ENCODE measurements at regions not wholly inside any gene's neighbourhood (a gene's known extent, or its start where the extent isn't known, plus 50 kb on each side); places are given as distances from the start of the nearest gene placed in this dataset.

DNA sequence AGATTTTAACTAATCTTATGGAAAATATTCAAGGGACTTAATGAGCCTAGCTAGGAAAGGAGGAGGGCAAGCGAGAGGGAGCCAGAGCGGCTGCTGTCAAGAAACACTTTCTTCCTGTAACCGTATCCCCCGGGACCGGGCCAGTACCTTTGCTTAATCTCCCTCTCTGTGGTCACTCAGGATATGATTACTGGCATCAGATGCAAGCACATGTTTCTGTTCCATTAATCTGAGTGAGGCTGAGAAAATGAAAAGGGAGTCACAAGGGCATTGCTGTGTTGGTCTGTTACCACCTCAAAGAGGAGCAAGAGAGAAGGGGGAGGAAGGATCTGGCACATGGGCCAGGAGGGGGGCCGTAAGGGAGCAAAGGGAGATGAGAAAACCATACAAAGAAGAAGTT is 356.7 kb upstream of the GATB start:
- Mint-ChIP-seq H3K27ac (ENCODE audit: unreplicated experiment) (no peak overlapping the region), H3K9me3 (ENCODE audit: unreplicated experiment) (no peaks in the 10 kb centered on the region), H3K4me1 (ENCODE audit: low read depth, unreplicated experiment) (no peaks in the 10 kb centered on the region), H3K27me3 (ENCODE audit: insufficient read depth, unreplicated experiment) (no peaks in the 10 kb centered on the region), H3K4me3 (ENCODE audit: unreplicated experiment) (no peak overlapping the region), H3K36me3 (ENCODE audit: insufficient read depth, unreplicated experiment) (no peaks in the 10 kb centered on the region)
- Histone ChIP-seq H3K4me1 (no peaks in the 10 kb centered on the region), H3K27me3 (replicated peaks; ENCODE audit: control insufficient read depth, insufficient read depth, low read length) (no peaks in the 10 kb centered on the region), H3K9me3 (no peaks in the 10 kb centered on the region), H3K4me3 (ENCODE audit: low read depth, low read length) (no peak overlapping the region), H3K36me3 (ENCODE audit: control insufficient read depth, insufficient read depth, low read length) (no peaks in the 10 kb centered on the region)
- BruUV-seq (replicated peaks): no TSS peak
- ChIA-PET CTCF (no interaction called here), POLR2A (no interaction called here)
- no peak for DNase-seq
- intact Hi-C loops (cut with micrococcal nuclease; ENCODE audit: unreplicated experiment): no loop called here
- TF ChIP-seq, protein P1, sequence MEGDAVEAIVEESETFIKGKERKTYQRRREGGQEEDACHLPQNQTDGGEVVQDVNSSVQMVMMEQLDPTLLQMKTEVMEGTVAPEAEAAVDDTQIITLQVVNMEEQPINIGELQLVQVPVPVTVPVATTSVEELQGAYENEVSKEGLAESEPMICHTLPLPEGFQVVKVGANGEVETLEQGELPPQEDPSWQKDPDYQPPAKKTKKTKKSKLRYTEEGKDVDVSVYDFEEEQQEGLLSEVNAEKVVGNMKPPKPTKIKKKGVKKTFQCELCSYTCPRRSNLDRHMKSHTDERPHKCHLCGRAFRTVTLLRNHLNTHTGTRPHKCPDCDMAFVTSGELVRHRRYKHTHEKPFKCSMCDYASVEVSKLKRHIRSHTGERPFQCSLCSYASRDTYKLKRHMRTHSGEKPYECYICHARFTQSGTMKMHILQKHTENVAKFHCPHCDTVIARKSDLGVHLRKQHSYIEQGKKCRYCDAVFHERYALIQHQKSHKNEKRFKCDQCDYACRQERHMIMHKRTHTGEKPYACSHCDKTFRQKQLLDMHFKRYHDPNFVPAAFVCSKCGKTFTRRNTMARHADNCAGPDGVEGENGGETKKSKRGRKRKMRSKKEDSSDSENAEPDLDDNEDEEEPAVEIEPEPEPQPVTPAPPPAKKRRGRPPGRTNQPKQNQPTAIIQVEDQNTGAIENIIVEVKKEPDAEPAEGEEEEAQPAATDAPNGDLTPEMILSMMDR (IDR thresholded peaks at IDR 0.05; ENCODE audit: insufficient read depth in 1 of 2, low read depth in 1 of 2, low read length in 1 of 2, severe bottlenecking in 1 of 2, unreplicated experiment in 1 of 2): no peak

DNA sequence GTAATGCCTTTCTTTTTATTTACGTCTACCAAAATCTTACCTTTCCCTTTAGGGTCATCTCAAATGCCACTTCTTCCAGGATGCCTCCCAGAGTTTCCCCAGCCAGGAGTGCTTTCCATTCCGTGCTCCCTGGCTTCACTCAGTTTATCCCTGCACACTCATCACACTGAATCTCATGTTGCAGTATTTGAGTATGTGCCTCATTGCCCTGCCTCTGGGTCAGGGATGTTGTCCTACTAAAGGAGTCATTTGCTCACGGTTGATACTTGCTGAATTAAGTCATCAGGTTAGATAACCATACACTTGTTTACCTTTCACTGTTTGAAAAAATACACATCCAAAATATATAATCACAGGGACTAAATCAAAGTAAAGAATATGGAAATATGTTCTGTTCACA is 356.2 kb upstream of the GATB start:
- CTCF ChIA-PET: no interaction called here
- TF ChIP-seq, protein P1 (IDR thresholded peaks at IDR 0.05; ENCODE audit: insufficient read depth in 1 of 2, low read depth in 1 of 2, low read length in 1 of 2, severe bottlenecking in 1 of 2, unreplicated experiment in 1 of 2): no peak
- Mint-ChIP-seq H3K27ac (ENCODE audit: unreplicated experiment) (no peak overlapping the region), H3K4me3 (ENCODE audit: unreplicated experiment) (no peak overlapping the region), H3K36me3 (ENCODE audit: insufficient read depth, unreplicated experiment) (no peaks in the 10 kb centered on the region), H3K9me3 (ENCODE audit: unreplicated experiment) (no peaks in the 10 kb centered on the region), H3K27me3 (ENCODE audit: insufficient read depth, unreplicated experiment) (no peaks in the 10 kb centered on the region), H3K4me1 (ENCODE audit: low read depth, unreplicated experiment) (no peaks in the 10 kb centered on the region)
- H3K36me3 ChIP-seq (ENCODE audit: control insufficient read depth, insufficient read depth, low read length): no peaks in the 10 kb centered on the region
- no TSS peak for BruUV-seq (replicated peaks)
- no peaks in the 10 kb centered on the region for H3K4me1 ChIP-seq
- no peaks in the 10 kb centered on the region for H3K27me3 ChIP-seq (replicated peaks; ENCODE audit: control insufficient read depth, insufficient read depth, low read length)
- POLR2A ChIA-PET: no interaction called here
- H3K4me3 ChIP-seq (ENCODE audit: low read depth, low read length): no peak overlapping the region
- intact Hi-C loops (cut with micrococcal nuclease; ENCODE audit: unreplicated experiment): no loop called here
- no peaks in the 10 kb centered on the region for H3K9me3 ChIP-seq
- no peak for DNase-seq

DNA sequence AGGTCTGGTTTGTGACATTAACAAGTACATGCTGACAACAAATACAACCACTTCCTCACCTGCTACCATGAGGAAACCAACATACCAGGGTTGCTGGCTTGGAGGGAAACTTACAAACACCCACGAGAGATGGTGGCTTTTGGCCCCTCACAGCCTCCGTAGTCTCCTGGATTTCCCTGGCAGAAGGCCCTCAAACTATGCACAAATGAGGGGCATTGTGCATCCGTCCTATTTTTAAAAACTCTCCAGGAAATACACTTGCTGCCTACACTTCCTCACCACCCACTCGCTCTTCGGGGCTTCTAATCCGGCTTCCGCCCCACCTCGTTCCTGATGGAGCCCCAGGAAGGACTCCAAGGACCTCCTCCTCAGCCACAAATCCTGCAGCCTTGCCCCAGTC is 355.0 kb upstream of the GATB start:
- TF ChIP-seq, protein P1 (IDR thresholded peaks at IDR 0.05; ENCODE audit: insufficient read depth in 1 of 2, low read depth in 1 of 2, low read length in 1 of 2, severe bottlenecking in 1 of 2, unreplicated experiment in 1 of 2): no peak
- no peaks in the 10 kb centered on the region for H3K9me3 ChIP-seq
- no peaks in the 10 kb centered on the region for H3K27me3 Mint-ChIP-seq (ENCODE audit: insufficient read depth, unreplicated experiment)
- no peaks in the 10 kb centered on the region for H3K4me1 Mint-ChIP-seq (ENCODE audit: low read depth, unreplicated experiment)
- intact Hi-C loops (cut with micrococcal nuclease; ENCODE audit: unreplicated experiment): no loop called here
- H3K27me3 ChIP-seq (replicated peaks; ENCODE audit: control insufficient read depth, insufficient read depth, low read length): no peaks in the 10 kb centered on the region
- no peak for DNase-seq
- H3K36me3 Mint-ChIP-seq (ENCODE audit: insufficient read depth, unreplicated experiment): no peaks in the 10 kb centered on the region
- no peak overlapping the region for H3K4me3 ChIP-seq (ENCODE audit: low read depth, low read length)
- no peaks in the 10 kb centered on the region for H3K4me1 ChIP-seq
- H3K4me3 Mint-ChIP-seq (ENCODE audit: unreplicated experiment): no peak overlapping the region
- H3K27ac Mint-ChIP-seq (ENCODE audit: unreplicated experiment): no peak overlapping the region
- H3K36me3 ChIP-seq (ENCODE audit: control insufficient read depth, insufficient read depth, low read length): no peaks in the 10 kb centered on the region
- ChIA-PET POLR2A (no interaction called here), CTCF (no interaction called here)
- BruUV-seq (replicated peaks): no TSS peak
- H3K9me3 Mint-ChIP-seq (ENCODE audit: unreplicated experiment): no peaks in the 10 kb centered on the region

All from Caco-2 (cell line).